Medulla oblongata (tissue), 1 donor: ENCODE measurements at regions not wholly inside any gene's neighbourhood (a gene's known extent, or its start where the extent isn't known, plus 50 kb on each side); places are given as distances from the start of the nearest gene placed in this dataset.

Experiments
- DNase-seq: peaks from one replicate; pipeline ENCODE4 v3.0.0-alpha.2; 2015; ENCODE audit errors: extremely low spot score

GRCh38 chr1:239218301-239218700 lies 168.1 kb upstream of the CHRM3 start:
- no peak for DNase-seq

GRCh38 chr1:239212811-239213220 lies 173.6 kb upstream of the CHRM3 start:
- peak; percentile 7 for DNase-seq

- no peak for DNase-seq
These were observed 176.8 kb upstream of the CHRM3 start for GRCh38 chr1:239209591-239209990.

GRCh38 chr1:239204401-239204800 lies 182.0 kb upstream of the CHRM3 start:
- no peak for DNase-seq

GRCh38 chr1:239197871-239198270 lies 188.5 kb upstream of the CHRM3 start:
- DNase-seq = no peak

- no peak for DNase-seq
These were observed 196.3 kb upstream of the CHRM3 start for GRCh38 chr1:239189998-239190512.

GRCh38 chr1:239186487-239186886 lies 199.9 kb upstream of the CHRM3 start:
- no peak for DNase-seq

- DNase-seq = no peak
These were observed 201.1 kb upstream of the CHRM3 start for GRCh38 chr1:239185245-239185619.

- DNase-seq = no peak
These were observed 201.7 kb upstream of the CHRM3 start for GRCh38 chr1:239184561-239185244.

GRCh38 chr1:239178961-239179360 lies 207.4 kb upstream of the CHRM3 start:
- DNase-seq = no peak

GRCh38 chr1:239174880-239175279 lies 211.5 kb upstream of the CHRM3 start:
- DNase-seq = no peak

- no peak for DNase-seq
These were observed 215.5 kb upstream of the CHRM3 start for GRCh38 chr1:239170828-239171227.

- DNase-seq = no peak
These were observed 217.1 kb upstream of the CHRM3 start for GRCh38 chr1:239169276-239169675.

- DNase-seq = no peak
These were observed 221.8 kb upstream of the CHRM3 start for GRCh38 chr1:239164451-239165180.

- DNase-seq = no peak
These were observed 230.8 kb upstream of the CHRM3 start for GRCh38 chr1:239155466-239156091.

- DNase-seq = no peak
These were observed 234.4 kb upstream of the CHRM3 start for GRCh38 chr1:239151937-239152336.

GRCh38 chr1:239140968-239141367 lies 245.4 kb upstream of the CHRM3 start:
- DNase-seq = no peak

- no peak for DNase-seq
These were observed 246.6 kb upstream of the CHRM3 start for GRCh38 chr1:239139801-239140200.

- DNase-seq = no peak
These were observed 257.8 kb upstream of the CHRM3 start for GRCh38 chr1:239128541-239128940.

- no peak for DNase-seq
These were observed 259.5 kb upstream of the CHRM3 start for GRCh38 chr1:239126884-239127283.

GRCh38 chr1:239125893-239126292 lies 260.5 kb upstream of the CHRM3 start:
- no peak for DNase-seq

GRCh38 chr1:239125027-239125426 lies 261.3 kb upstream of the CHRM3 start:
- DNase-seq = no peak

GRCh38 chr1:239123260-239123659 lies 263.1 kb upstream of the CHRM3 start:
- DNase-seq = no peak
